B cell (primary cell): ENCODE measurements at regions not wholly inside any gene's neighbourhood (a gene's known extent, or its start where the extent isn't known, plus 50 kb on each side); places are given as distances from the start of the nearest gene placed in this dataset.

Experiments used
- ATAC-seq: fragments of 200-7000 bp; cut with Tn5 transposase; one replicate; pipeline ENCODE4 v1.10.0; 2021; ENCODE audit warnings: low read depth, mild to moderate bottlenecking, moderate number of reproducible peaks, moderate library complexity
- CTCF ChIA-PET: fragments of 350-600 bp; sonication (Branson Sonifier 250); formaldehyde crosslinking; loops from one replicate; lab custom pipeline; 2021; ENCODE audit warnings: antibody characterized with exemption, inconsistent platforms; lab: Charles Lee
- POLR2A ChIA-PET: fragments of 350-600 bp; sonication (Branson Sonifier 250); formaldehyde crosslinking; loops from one replicate; lab custom pipeline; 2021; ENCODE audit warnings: antibody characterized with exemption; lab: Charles Lee
- DNase-seq: peaks from one replicate; pipeline ENCODE4 v3.0.0; 2013
- H2AFZ ChIP-seq: 2 replicates; pipeline ENCODE4 v1.6.1; 2012; ENCODE audit warnings: mild to moderate bottlenecking, low read depth, low read length; ENCODE audit not compliant: insufficient read depth, poor library complexity, severe bottlenecking
- H3K27ac ChIP-seq, 2 donors: 1 replicate in 1 of 2; 2 replicates in 1 of 2; pipeline ENCODE4 v1.5.1; 2012 to 2013; ENCODE audit warnings: low read length in 2 of 2, mild to moderate bottlenecking in 2 of 2, moderate library complexity in 1 of 2
- H3K27me3 ChIP-seq, 4 experiments: fragments of 200-600 bp in 1 of 4; sonication (generic) in 1 of 4; replicated peaks in 1 of 4; 1 replicate in 2 of 4; 2 replicates in 2 of 4; pipeline versions ENCODE4 v1.6.1 to v1.7.0; 2013 to 2016; ENCODE audit warnings: low read length in 3 of 4, mild to moderate bottlenecking in 2 of 4, mixed read lengths in 1 of 4, moderate library complexity in 1 of 4; ENCODE audit not compliant: insufficient read depth in 4 of 4, control insufficient read depth in 3 of 4; ENCODE audit errors: control extremely low read depth in 1 of 4
- H3K36me3 ChIP-seq, 2 experiments: replicated peaks in 1 of 2; 1 replicate in 1 of 2; 2 replicates in 1 of 2; pipeline versions ENCODE4 v1.6.1 to v1.7.1; 2013; ENCODE audit warnings: low read length in 1 of 2; ENCODE audit not compliant: insufficient read depth in 2 of 2, control insufficient read depth in 1 of 2; ENCODE audit errors: control extremely low read depth in 1 of 2, extremely low read depth in 1 of 2
- H3K4me1 ChIP-seq, 2 donors: fragments of 200-600 bp in 1 of 2; sonication (generic) in 1 of 2; 1 replicate in 1 of 2; 2 replicates in 1 of 2; pipeline versions ENCODE4 v1.5.1 to v1.6.1; 2013 to 2017; ENCODE audit warnings: low read length in 2 of 2; ENCODE audit not compliant: control insufficient read depth in 2 of 2, insufficient read depth in 2 of 2
- H3K4me2 ChIP-seq: replicated peaks from 2 replicates; pipeline ENCODE3; 2012; ENCODE audit warnings: mild to moderate bottlenecking, low read depth, low read length; ENCODE audit not compliant: poor library complexity, severe bottlenecking
- H3K4me3 ChIP-seq, 5 experiments: fragments of 200-600 bp in 1 of 5; sonication (generic) in 1 of 5; 1 replicate in 3 of 5; 2 replicates in 2 of 5; pipeline versions ENCODE4 v1.5.1 to v1.7.0; 2011 to 2016; ENCODE audit warnings: low read length in 4 of 5, mild to moderate bottlenecking in 4 of 5, low read depth in 2 of 5, control low read depth in 1 of 5, moderate library complexity in 1 of 5; ENCODE audit not compliant: insufficient read depth in 1 of 5; ENCODE audit errors: control extremely low read depth in 1 of 5, extremely low read depth in 1 of 5
- H3K79me2 ChIP-seq: fragments of 200-600 bp; sonication (generic); one replicate; pipeline ENCODE4 v1.6.0; 2016; ENCODE audit warnings: low read length; ENCODE audit not compliant: control insufficient read depth, insufficient read depth
- H3K9ac ChIP-seq: fragments of 200-600 bp; sonication (generic); 2 replicates; pipeline ENCODE4 v1.6.1; 2017; ENCODE audit warnings: mild to moderate bottlenecking, low read length, moderate library complexity
- H3K9me3 ChIP-seq, 3 donors: one replicate each; pipeline versions ENCODE4 v1.6.1 to v1.7.1; 2013; ENCODE audit warnings: low read length in 2 of 3; ENCODE audit not compliant: control insufficient read depth in 2 of 3, insufficient read depth in 1 of 3; ENCODE audit errors: control extremely low read depth in 1 of 3
- H4K20me1 ChIP-seq: 2 replicates; pipeline ENCODE4 v1.6.0; 2012; ENCODE audit warnings: mild to moderate bottlenecking, low read length; ENCODE audit not compliant: insufficient read depth, control insufficient read depth, poor library complexity, severe bottlenecking
- H3K27ac Mint-ChIP-seq: one replicate; pipeline ENCODE4 v1.8.0; 2021; ENCODE audit warnings: mixed read lengths
- H3K27me3 Mint-ChIP-seq: one replicate; pipeline ENCODE4 v1.8.0; 2021; ENCODE audit warnings: mixed read lengths
- H3K4me1 Mint-ChIP-seq: one replicate; pipeline ENCODE4 v1.8.0; 2021; ENCODE audit warnings: mixed read lengths
- H3K4me3 Mint-ChIP-seq: one replicate; pipeline ENCODE4 v1.8.0; 2021; ENCODE audit warnings: mixed read lengths
- H3K9me3 Mint-ChIP-seq: one replicate; pipeline ENCODE4 v1.8.0; 2022; ENCODE audit warnings: mixed read lengths; ENCODE audit not compliant: insufficient read depth
- EZH2 ChIP-seq: IDR thresholded peaks from 2 replicates; pipeline ENCODE4 v1.6.1; 2012; ENCODE audit warnings: borderline replicate concordance, low read depth, mild to moderate bottlenecking, moderate library complexity, low read length; ENCODE audit not compliant: insufficient read depth, poor library complexity, severe bottlenecking
- WGBS: methylation state at CpG from one replicate; pipeline ENCODE4 v1.1.5; 2013; ENCODE audit warnings: missing lambda C conversion rate; ENCODE audit not compliant: insufficient coverage; 5-methylcytosine and 5-hydroxymethylcytosine counted together
- intact Hi-C: fragments of 100-400 bp; cut with micrococcal nuclease; formaldehyde crosslinking; loops from one replicate; pipeline ENCODE4 v1.10.0; 2022
- TF ChIP-seq, protein P1 (sequence below): fragments of 200-600 bp; IDR thresholded peaks from one replicate; pipeline ENCODE4 v1.8.0; 2022; ENCODE audit warnings: antibody characterized with exemption, mild to moderate bottlenecking

DNA sequence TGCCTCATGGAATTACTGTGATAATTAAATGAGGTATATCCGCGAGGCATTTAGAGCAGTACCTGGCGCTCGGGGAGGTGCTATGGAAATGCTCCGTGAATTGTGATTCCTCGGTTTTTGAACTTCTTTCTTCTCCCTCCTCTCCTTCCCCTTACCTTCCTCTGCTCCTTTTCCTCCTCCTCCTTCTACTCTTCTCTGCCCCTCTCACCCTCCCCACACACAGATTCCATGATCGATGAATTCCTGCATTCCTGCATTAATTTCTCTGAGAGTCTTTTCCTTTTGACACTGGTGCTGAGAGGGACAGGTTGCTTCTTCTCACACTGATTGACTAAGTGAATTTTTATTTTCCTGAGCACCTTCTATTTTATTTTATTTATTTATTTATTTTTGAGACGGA, 101.2 kb upstream of the RGMA start:
- ChIA-PET POLR2A (no interaction called here), CTCF (interaction anchor here (0.7 kb wide), 1 partner anchor 35 kb away, joined by 3 read pairs; no protein-coding TSS in a partner anchor)
- no peak overlapping the region for H3K9ac ChIP-seq
- no peak overlapping the region for H3K4me3 ChIP-seq
- H3K27ac ChIP-seq: no peak overlapping the region
- H3K4me3 Mint-ChIP-seq: no peak overlapping the region
- no peaks in the 10 kb centered on the region for H3K9me3 ChIP-seq
- H2AFZ ChIP-seq: no peak overlapping the region
- H3K79me2 ChIP-seq: no peaks in the 10 kb centered on the region
- no peak overlapping the region for H3K27ac Mint-ChIP-seq
- H3K4me1 Mint-ChIP-seq: no peaks in the 10 kb centered on the region
- no peaks in the 10 kb centered on the region for H3K4me1 ChIP-seq
- ATAC-seq (no peak), DNase-seq (no peak)
- no peaks in the 10 kb centered on the region for H3K27me3 Mint-ChIP-seq
- TF ChIP-seq EZH2: no peak
- TF ChIP-seq, protein P1, sequence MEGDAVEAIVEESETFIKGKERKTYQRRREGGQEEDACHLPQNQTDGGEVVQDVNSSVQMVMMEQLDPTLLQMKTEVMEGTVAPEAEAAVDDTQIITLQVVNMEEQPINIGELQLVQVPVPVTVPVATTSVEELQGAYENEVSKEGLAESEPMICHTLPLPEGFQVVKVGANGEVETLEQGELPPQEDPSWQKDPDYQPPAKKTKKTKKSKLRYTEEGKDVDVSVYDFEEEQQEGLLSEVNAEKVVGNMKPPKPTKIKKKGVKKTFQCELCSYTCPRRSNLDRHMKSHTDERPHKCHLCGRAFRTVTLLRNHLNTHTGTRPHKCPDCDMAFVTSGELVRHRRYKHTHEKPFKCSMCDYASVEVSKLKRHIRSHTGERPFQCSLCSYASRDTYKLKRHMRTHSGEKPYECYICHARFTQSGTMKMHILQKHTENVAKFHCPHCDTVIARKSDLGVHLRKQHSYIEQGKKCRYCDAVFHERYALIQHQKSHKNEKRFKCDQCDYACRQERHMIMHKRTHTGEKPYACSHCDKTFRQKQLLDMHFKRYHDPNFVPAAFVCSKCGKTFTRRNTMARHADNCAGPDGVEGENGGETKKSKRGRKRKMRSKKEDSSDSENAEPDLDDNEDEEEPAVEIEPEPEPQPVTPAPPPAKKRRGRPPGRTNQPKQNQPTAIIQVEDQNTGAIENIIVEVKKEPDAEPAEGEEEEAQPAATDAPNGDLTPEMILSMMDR: no peak
- H3K9me3 Mint-ChIP-seq: no peaks in the 10 kb centered on the region
- 80% methylated on average over 3 of the region's 8 CpGs for WGBS
- H3K4me2 ChIP-seq: no peak overlapping the region
- no peaks in the 10 kb centered on the region for H4K20me1 ChIP-seq
- no peaks in the 10 kb centered on the region for H3K27me3 ChIP-seq
- intact Hi-C loops: no loop called here
- no peaks in the 10 kb centered on the region for H3K36me3 ChIP-seq

DNA sequence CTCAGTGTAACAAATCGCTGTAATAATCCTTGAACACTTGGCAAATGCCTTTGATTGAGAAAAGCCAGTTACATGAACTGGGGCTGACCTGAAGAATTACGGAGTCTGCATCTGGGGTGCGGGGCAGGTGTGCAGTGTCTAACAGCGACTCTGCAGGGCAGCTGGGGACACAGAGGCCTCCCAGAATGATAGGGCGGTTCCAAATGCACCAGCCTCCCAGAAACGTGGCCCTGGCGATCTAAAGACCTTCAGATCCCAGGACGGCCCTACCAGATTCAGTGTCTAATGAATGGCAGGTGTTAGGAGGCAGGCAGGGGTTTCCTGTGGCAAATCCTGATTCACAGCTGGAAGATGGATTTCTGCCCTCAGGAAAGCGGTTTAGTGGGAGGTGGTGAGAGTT, 100.5 kb upstream of the RGMA start:
- Mint-ChIP-seq H3K9me3 (no peaks in the 10 kb centered on the region), H3K4me1 (no peaks in the 10 kb centered on the region), H3K27me3 (no peaks in the 10 kb centered on the region), H3K4me3 (no peak overlapping the region), H3K27ac (no peak overlapping the region)
- Histone ChIP-seq H3K4me3 (no peak overlapping the region), H3K4me2 (no peak overlapping the region), H3K4me1 (no peaks in the 10 kb centered on the region), H3K9me3 (no peaks in the 10 kb centered on the region), H3K27me3 (no peaks in the 10 kb centered on the region), H2AFZ (no peak overlapping the region), H3K79me2 (no peaks in the 10 kb centered on the region), H4K20me1 (no peaks in the 10 kb centered on the region), H3K27ac (no peak overlapping the region), H3K36me3 (no peaks in the 10 kb centered on the region), H3K9ac (no peak overlapping the region)
- ChIA-PET POLR2A (no interaction called here), CTCF (interaction anchor here (0.7 kb wide), 1 partner anchor 36 kb away, joined by 3 read pairs; no protein-coding TSS in a partner anchor)
- DNase-seq: no peak
- 66% methylated on average over 9 of the region's 9 CpGs for WGBS
- TF ChIP-seq, protein P1: no peak
- no peak for TF ChIP-seq EZH2
- ATAC-seq: no peak
- intact Hi-C loops: no loop called here
